ENCODE measurements at regions not wholly inside any gene's neighbourhood (a gene's known extent, or its start where the extent isn't known, plus 50 kb on each side); places are given as distances from the start of the nearest gene placed in this dataset.
"Not testable (repeated sequence)": the region's sequence is repeated elsewhere in the genome, so short reads cannot be mapped to it uniquely, and the experiment has no call there.

DNA sequence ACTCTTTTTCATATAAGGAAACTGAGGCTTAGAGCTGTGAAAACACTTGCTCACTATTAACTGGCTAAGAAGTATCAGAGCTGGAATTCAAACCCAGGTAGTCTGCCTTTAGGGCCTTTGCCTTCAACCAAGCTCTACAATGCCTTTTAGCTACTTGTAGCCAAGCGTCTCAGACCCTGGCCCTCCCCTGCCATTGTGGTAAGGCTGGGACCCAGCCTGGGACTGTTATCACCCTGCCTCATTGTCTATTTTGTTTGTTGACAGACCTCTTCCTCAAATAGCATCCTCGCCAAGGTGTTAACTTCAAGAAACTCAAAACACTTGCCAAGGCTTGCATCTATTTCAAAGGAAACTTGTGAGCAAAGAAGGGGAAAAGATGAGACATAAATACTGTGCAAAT is 76.7 kb upstream of the CD28 start:
- no peak for DNase-seq (ENCODE audit: low read depth in 2 of 2)

DNA sequence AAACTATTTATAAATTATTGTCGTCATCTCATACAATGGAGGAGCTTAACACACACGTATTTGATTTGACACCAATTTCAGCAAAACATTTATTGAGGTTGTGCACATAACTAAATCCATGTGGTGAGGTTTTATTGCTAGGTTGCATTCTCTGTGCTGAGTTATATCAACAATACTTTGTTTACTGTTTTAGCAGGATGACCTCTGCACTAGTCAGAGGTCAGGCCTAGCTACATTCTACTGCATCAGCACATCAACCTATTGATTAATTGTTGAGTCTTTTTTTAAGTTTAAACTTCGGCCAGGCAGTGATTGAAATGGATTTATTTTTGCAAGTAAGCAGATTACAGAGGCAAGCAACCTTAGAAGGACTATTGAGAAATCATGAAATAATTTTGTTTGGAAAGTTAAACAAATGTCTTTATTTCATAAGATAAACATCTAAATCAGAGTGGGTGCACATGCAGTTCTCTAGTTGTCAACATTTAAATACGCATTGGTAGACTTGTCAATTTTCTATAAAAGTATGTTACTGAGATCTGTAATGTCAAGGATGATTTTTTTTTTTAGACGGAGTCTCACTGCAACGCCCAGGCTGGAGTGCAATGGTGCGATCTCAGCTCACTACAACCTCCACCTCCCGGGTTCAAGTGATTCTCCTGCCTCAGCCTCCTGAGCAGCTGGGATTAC is 75.2 kb upstream of the CD28 start:
- DNase-seq (ENCODE audit: low read depth in 2 of 2): no peak

DNA sequence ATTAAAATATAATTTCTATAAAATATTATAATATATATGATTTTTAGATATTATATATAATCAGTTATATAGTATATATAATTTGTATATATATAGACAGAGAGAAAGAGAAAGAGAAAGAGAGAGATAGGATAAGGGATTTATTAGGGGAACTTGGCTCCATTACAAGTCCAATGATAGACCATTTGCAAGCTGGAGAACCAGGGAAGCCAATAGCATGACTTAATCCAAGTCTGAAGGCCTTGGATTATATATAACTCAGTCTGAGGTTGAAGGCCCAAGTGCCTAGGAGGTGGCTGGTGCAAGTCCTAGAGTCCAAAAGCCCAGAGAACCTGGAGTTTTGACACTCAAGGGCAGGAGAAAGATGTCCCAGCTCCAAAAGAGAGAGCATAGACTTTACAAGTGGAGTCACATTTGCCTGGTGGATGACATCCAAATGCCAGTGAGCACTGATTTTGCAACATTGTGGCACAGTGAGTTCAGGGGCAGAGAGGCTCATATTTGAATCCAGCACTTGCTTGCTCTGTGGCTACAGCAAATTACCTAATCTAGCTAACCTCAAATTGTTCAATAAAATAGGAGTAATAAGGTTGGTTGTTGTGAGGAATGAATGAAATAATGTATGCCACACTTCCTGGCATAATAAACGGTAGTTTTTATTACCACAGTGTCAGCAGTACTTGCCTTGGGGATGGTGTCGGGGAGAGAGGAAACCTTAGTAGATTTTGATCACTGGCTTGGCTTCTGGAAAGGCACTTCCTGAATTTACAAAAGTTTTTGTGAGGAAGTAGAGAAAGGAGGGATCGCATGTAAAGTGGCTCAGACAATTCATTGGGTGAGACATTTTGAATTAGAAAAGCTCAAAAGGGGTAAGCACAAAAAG is 69.6 kb upstream of the CD28 start:
- DNase-seq (ENCODE audit: low read depth in 2 of 2): no peak

DNA sequence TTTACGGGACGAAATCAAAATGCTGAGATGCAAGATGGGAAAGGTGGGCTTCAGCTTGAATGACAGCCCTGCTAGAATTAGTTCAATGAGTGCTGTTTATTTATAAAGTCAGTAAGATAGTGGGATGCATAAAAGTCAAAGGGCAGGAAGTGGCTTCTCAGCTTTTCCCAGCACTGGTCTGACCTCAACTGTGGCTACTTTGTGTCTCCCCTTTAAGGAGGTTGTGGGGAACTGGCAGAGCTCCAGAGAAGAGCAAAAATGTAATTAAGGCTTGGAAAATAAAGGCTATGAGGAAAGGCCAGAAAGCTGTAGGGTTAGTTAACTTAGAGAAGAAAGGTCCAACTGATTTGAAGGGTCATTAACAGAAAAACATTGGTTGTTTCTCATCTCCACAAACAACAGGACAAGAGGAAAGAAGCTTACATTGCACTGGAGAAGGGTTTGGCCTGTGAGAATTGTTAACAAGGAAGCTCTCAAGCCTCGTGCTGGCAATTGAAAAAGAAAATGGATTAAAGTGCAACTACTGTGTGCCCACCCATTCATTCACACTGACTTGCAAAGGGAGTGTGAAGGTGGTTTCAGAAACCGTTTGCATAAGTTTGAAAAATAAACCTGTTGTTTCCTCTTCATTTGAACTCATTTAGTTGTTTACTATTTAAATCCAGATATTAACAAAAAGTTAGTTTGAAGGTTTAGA is 68.8 kb upstream of the CD28 start:
- DNase-seq (ENCODE audit: low read depth in 2 of 2): peak in 1 of 2 donors; percentile 1

DNA sequence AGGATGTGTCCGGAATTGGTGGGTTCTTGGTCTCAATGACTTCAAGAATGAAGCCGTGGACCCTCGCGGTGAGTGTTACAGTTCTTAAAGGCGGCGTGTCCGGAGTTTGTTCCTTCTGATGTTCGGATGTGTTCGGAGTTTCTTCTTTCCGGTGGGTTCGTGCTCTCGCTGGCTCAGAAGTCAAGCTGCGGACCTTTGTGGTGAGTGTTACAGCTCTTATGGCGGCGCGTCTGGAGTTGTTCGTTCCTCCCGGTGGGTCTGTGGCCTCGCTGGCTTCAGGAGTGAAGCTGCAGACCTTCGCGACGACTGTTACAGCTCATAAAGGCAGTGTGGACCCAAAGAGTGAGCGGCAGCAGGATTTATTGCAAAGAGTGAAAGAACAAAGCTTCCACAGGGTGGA is 64.6 kb upstream of the CD28 start:
- not testable (repeated sequence) for DNase-seq (ENCODE audit: low read depth in 2 of 2)

DNA sequence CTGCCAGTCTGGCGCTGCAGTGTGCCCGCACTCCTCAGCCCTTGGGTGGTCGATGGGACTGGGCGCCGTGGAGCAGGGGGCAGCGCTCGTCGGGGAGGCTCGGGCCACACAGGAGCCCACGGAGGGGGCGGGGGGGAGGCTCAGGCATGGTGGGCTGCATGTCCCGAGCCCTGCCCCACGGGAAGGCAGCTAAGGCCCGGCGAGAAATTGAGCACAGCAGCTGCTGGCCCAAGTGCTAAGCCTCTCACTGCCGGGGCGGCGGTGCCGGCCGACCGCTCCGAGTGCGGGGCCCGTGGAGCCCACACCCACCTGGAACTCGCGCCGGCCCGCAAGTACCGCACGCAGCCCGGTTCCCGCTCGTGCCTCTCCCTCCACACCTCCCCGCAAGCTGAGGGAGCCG is 63.6 kb upstream of the CD28 start:
- not testable (repeated sequence) for DNase-seq (ENCODE audit: low read depth in 2 of 2)

DNA sequence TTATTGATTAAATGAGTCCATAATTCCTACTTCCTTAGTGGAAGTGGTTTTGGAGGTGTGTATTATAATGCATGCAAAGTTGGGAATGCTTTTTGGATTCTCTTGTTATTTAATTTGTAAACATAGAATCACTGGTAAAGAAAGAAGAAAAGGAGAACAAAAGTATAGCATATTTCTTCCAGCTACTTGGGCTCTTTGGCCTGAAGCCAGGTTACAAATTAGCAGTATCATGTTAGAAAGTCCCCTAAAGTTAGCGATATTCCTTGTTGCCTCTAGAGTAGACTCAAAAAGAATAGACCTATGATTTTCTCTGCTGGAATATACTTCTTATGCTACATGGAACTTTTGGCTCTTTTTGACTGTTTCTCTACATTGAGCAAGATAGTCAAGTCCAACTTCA is 60.6 kb upstream of the CD28 start:
- DNase-seq (ENCODE audit: low read depth in 2 of 2): no peak

DNA sequence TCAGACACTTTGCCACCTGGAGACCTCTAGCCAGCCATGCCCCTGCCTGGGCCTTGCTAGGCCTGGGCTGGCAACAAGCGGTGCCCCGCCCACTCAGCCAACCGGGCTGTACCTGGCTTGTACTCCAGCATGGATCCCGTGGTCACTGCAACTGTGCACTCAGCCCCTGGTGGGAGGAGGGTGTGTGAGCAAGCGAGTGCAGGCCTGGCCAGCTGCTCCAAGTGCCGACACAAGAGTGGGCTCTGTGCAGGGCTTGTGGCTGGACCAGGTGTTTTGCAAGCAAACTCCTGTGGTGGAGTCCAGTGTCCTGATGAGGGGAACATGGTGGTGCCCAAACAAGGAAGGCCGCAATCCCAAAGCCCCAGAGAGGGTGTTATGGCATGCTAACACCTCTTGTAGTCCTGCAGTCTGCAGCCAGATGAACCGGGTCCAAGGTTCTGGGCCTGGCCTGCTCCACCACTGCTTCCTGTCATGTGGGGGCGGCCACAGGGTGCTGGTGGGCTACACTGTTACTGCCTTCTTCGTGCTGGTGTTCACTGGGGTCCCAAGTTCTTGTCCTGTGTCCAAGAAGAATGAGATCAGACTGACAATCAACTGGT is 60.1 kb upstream of the CD28 start:
- no peak for DNase-seq (ENCODE audit: low read depth in 2 of 2)

DNA sequence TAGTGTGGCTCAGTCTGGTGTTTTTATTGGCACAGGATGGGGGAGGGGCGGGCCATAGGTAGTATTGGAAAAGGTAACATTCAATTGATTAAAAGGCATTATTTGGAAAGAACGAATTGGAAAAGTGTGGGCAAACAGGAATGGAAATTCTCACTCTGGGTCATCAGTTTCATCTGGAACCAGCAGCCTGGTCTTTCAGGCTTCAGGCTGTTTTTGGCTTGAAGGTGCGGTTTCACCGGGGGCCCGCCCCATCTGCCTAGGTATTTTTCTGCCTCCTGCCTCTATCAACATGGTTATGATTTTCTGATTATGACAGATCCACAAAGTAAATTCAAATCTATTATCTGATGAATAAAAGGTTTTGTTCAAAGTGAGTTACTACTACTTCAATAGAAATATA is 59.5 kb upstream of the CD28 start:
- DNase-seq (ENCODE audit: low read depth in 2 of 2): no peak

DNA sequence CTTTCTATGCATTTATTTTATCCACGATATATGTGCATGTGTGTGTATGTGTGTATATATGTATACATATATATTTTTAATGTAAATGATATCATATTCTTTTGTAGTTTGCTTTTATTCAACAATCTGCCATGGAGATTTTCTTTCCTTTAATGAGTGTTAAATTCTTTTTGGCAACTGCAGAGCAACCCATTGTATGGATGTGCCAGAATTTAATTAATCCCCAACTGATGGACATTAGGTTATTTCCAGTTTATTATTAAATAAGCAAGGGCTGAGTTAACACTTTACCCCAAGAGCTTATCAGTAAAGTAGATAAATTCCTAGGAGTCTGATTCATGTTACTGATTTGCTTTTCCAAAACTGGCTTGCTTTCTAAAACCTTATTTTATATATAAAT is 58.9 kb upstream of the CD28 start:
- no peak for DNase-seq (ENCODE audit: low read depth in 2 of 2)

DNA sequence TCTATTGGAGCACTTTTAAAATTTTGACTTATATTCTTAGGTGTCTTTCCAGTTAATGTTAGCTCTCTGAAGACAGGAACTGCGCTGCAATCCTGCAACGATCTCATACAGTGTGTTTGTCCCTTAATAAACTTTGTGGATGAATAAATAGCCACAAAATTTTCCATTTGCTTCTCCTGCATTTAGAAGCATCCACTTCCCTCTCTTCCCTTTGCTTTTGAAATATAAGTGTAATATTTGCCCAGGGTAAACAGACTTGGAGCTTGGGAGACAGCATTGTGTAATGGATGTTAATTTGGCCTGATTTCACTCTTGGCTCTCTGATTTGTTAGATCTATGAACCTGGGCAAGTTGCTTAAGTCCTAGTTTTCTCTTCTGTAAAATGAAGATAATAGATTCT is 58.2 kb upstream of the CD28 start:
- no peak for DNase-seq (ENCODE audit: low read depth in 2 of 2)

DNA sequence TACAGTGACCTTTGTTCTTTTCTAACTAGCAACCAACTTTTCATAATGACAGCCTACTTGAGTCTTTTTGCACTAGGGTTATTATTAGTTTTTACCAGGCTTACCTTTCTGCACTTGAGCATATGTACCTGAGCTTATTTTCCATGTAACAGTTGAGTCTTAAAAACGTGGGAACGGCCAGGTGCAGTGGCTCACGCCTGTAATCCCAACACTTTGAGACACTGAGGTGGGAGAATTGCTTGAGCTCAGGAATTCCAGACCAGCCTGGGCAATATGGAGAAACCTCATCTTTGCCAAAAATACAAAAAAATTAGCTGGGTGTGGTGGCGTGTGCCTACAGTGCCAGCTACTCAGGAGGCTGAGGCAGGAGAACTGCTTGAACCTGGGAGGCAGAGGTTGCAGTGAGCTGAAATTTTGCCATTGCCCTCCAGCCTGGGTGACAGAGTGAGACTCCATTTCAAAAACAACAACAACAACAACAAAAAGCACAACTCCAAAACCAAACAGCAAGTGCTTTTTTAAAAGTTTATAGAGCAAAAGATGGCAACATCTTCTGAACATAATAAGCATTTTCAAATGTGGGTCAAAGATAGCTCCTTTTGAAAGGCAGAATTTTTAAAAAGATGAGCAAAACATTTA is 57.1 kb upstream of the CD28 start:
- no peak for DNase-seq (ENCODE audit: low read depth in 2 of 2)

DNA sequence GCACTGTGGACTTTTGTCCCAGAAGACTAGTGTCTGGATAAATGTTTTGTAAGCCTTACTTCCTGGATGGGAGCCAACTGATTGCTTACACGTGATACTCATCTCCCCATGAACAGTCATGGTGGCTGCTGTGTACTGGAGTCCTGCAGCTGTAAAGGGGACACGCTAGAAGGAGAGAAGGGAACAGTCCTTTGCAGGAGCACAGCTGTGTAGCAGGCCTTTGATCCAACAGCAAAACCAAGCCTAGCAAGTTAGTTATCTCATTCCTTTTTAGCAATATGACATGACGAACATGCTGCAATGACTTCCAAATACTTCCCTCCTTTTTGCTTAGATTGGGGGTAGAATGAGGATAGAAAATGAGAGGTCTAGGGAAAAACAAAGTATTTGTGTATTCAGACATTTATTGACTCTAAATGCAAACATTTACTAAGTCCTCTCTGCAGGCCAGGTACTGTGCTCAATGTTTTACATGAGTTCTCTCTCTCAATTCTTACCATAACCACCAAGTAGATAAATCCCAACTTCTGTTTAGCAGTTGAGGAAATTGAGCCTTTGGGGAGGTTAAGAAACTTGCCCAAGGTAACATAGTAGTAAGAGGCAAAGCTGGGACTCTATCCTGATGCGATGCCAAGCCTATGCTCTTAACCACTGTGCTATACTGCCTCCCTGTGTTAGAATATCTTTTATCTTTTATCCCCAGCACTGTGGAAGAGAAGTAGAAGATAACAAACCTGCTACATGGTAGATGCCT is 55.4 kb upstream of the CD28 start:
- DNase-seq (ENCODE audit: low read depth in 2 of 2): no peak

DNA sequence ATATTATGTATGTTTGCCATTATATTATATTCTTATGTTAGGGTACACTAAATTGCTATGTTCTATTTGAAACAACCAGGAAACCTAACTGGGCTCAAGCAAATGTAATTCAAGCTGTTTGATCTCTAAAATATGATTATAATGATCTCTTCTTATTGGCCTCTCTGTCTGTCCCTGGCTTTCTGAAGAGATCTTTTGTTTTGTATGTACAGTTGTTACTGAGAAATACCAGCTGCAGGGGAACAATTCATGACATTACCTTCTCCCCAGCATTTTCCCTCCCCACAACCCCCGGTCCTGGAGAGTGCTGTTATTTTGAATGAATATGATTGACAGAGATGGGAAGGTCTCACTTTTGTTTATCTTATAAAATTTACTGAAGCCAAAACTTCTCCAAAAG is 54.8 kb upstream of the CD28 start:
- DNase-seq (ENCODE audit: low read depth in 2 of 2): no peak

DNA sequence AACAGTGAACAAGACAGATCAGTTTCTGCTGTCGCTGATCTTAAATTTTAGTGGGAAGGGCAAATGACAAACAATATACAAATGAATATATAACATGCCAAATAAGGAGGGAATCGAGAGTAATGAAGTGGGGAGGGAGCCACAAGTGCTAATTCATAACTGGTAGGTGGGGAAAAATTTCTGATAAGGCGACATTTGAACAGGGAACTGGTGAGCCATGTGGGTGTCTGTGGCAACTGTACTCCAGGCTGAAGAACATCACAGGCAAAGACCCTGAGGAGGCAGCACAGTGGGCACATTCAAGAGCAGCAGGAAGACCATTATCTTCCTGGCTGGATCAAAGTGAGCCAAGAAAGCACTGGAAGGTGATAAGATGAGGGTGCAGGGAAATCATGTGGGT is 51.6 kb upstream of the CD28 start:
- DNase-seq (ENCODE audit: low read depth in 2 of 2): no peak

DNA sequence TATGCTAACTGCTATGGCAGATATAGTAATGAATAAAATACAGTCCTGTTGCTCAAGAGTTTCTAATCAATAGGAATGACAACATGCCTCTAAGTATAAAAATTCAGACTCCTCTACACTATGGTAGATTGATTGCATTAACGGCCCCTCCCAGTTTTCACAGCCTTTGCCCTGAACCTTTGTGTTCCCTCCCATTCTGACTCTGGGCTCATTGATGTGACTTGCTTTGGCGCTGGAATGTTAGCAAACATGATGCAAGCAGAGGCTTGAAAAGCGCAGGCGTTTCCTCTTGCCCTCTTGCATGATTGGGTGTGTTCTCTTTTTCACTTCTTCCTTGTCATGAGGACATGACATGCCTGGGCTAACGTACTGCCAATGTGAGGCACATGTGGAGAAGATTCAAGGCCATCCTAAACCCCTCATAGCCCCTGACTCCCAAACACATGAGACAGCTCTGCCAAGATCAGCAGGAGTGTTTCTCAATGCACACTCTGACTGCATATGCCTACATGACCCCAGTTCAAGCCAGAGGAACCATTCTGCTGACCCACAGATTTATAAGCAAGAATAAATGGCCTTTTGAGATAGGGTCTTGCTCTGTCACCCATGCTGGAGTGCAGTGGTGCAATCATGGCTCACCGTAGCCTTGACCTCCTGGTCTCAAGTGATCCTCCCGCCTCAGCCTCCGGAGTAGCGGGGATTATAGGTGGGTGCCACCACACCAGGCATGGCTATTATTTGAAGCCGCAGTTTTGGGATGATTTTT is 49.7 kb upstream of the CD28 start:
- DNase-seq (ENCODE audit: low read depth in 2 of 2): no peak

All from stimulated activated CD8-positive, alpha-beta memory T cell treated with anti-CD3 and anti-CD28 coated beads, Interleukin-15, amount 100 ng/mL, for 48 hours (primary cell).